ENCODE measurements at regions not wholly inside any gene's neighbourhood (a gene's known extent, or its start where the extent isn't known, plus 50 kb on each side); places are given as distances from the start of the nearest gene placed in this dataset.

DNA sequence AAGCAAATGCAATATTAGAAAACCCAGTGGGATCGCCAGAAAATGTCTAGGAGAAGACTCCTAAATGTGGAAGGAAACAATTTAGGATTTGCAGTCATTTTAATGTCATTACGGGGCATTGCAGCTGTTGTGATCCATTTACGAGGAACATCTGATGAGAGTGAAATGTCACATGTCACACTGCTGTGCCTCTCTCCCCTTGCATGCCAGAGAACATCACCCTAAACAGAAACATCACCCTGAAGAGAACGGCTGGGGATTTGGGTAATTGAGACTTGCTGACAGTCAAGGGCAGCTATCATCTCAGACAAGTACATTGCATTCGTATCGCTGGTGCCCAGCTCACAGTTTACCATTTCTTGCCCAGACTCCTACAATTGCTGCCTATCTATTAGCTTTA, 785.7 kb upstream of the POM121L12 start:
- Histone ChIP-seq H4K8ac (ENCODE audit: low read depth in 2 of 2, low read length in 2 of 2) (no peak overlapping the region), H4K20me1 (ENCODE audit: insufficient read depth, low read length) (no peaks in the 10 kb centered on the region), H2AK5ac (ENCODE audit: low read depth, low read length) (no peak overlapping the region), H3K18ac (ENCODE audit: low read depth, low read length) (no peak overlapping the region), H3K4me2 (ENCODE audit: low read depth, low read length) (no peak overlapping the region), H3K36me3 (ENCODE audit: control insufficient read depth, insufficient read depth, low read length) (no peaks in the 10 kb centered on the region), H2BK5ac (ENCODE audit: low read depth, low read length, poor library complexity, severe bottlenecking) (no peak overlapping the region), H3K79me1 (ENCODE audit: low read depth in 1 of 2, low read length in 2 of 2) (no peaks in the 10 kb centered on the region), H3K9me3 (ENCODE audit: control insufficient read depth, insufficient read depth, low read length) (peaks cover 11% of the 10 kb centered on the region), H3K4me1 (ENCODE audit: control insufficient read depth, insufficient read depth, low read length) (no peaks in the 10 kb centered on the region), H2BK15ac (ENCODE audit: low read depth, low read length) (no peak overlapping the region), H3K27me3 (ENCODE audit: control insufficient read depth, insufficient read depth, low read length) (no peaks in the 10 kb centered on the region), H2AFZ (replicated peaks; ENCODE audit: low read length, poor library complexity) (no peak overlapping the region), H3K4me3 (ENCODE audit: insufficient read depth, low read depth, low read length) (no peak overlapping the region), H4K91ac (ENCODE audit: insufficient read depth, low read depth, low read length) (no peak overlapping the region), H4K5ac (ENCODE audit: low read depth, low read length) (no peak overlapping the region), H3K23ac (ENCODE audit: low read depth, low read length) (no peak overlapping the region), H3K9ac (ENCODE audit: low read depth, low read length) (no peak overlapping the region), H2AK9ac (replicated peaks; ENCODE audit: low read depth, low read length, poor library complexity) (no peak overlapping the region), H2BK20ac (ENCODE audit: low read depth, low read length) (no peak overlapping the region), H3K27ac (ENCODE audit: insufficient read depth, low read length) (no peak overlapping the region), H3K14ac (replicated peaks; ENCODE audit: low read depth, low read length) (no peak overlapping the region), H3K9me1 (ENCODE audit: insufficient read depth, low read length) (no peaks in the 10 kb centered on the region), H2BK120ac (ENCODE audit: low read depth, low read length) (no peak overlapping the region), H3K56ac (ENCODE audit: extremely low read depth, insufficient read depth, low read length) (no peak overlapping the region), H3K4ac (ENCODE audit: low read depth, low read length) (no peak overlapping the region)
- BruUV-seq (replicated peaks): no TSS peak
- TF ChIP-seq RAD21 (IDR thresholded peaks at IDR 0.05; ENCODE audit: low read length): no peak
- no peak for TF ChIP-seq RCOR1 (IDR thresholded peaks at IDR 0.05; ENCODE audit: insufficient replicate concordance, low read length)
- no peak for TF ChIP-seq BHLHE40 (IDR thresholded peaks at IDR 0.05; ENCODE audit: low read depth, low read length)
- TF ChIP-seq, protein P1, sequence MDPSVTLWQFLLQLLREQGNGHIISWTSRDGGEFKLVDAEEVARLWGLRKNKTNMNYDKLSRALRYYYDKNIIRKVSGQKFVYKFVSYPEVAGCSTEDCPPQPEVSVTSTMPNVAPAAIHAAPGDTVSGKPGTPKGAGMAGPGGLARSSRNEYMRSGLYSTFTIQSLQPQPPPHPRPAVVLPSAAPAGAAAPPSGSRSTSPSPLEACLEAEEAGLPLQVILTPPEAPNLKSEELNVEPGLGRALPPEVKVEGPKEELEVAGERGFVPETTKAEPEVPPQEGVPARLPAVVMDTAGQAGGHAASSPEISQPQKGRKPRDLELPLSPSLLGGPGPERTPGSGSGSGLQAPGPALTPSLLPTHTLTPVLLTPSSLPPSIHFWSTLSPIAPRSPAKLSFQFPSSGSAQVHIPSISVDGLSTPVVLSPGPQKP (IDR thresholded peaks at IDR 0.05; ENCODE audit: borderline replicate concordance, low read depth, low read length): no peak
- TF ChIP-seq MXI1 (IDR thresholded peaks at IDR 0.05; ENCODE audit: borderline replicate concordance, low read depth, low read length): no peak
- TF ChIP-seq CHD1 (IDR thresholded peaks at IDR 0.05; ENCODE audit: low read depth, low read length): no peak
- TF ChIP-seq, protein P2, sequence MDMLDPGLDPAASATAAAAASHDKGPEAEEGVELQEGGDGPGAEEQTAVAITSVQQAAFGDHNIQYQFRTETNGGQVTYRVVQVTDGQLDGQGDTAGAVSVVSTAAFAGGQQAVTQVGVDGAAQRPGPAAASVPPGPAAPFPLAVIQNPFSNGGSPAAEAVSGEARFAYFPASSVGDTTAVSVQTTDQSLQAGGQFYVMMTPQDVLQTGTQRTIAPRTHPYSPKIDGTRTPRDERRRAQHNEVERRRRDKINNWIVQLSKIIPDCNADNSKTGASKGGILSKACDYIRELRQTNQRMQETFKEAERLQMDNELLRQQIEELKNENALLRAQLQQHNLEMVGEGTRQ (IDR thresholded peaks at IDR 0.05; ENCODE audit: low read depth, low read length): no peak
- no peak for TF ChIP-seq NFE2L2 (IDR thresholded peaks at IDR 0.05; ENCODE audit: low read depth, low read length)
- TF ChIP-seq RFX5 (IDR thresholded peaks at IDR 0.05; ENCODE audit: low read depth, low read length): no peak
- TF ChIP-seq MAZ (IDR thresholded peaks at IDR 0.05; ENCODE audit: borderline replicate concordance, low read depth, low read length): no peak
- no peak for TF ChIP-seq FOS (IDR thresholded peaks at IDR 0.05; ENCODE audit: low read depth, low read length)
- TF ChIP-seq CEBPB (IDR thresholded peaks at IDR 0.05; ENCODE audit: low read depth, low read length): no peak
- no peak for TF ChIP-seq MAFK (IDR thresholded peaks at IDR 0.05; ENCODE audit: low read depth, low read length)
- no peak for TF ChIP-seq SMC3 (IDR thresholded peaks at IDR 0.05; ENCODE audit: low read depth, low read length)
- intact Hi-C loops (cut with micrococcal nuclease) (no loop called here), dilution Hi-C loops (cut with HindIII; ENCODE audit: low sequenced_read_pairs, unreplicated experiment) (no loop called here), in situ Hi-C loops (cut with MboI; ENCODE audit: low sequenced_read_pairs) (no loop called here)
- no CpG with 5 or more reads among the region's 6 CpGs for WGBS, 2 experiments (ENCODE audit: extremely low coverage in 2 of 2, insufficient read length in 1 of 2)
- DNase-seq (no peak), ATAC-seq (ENCODE audit: low read depth) (no peak)
- POLR2A ChIA-PET (ENCODE audit: unreplicated experiment): no interaction called here
- CTCF ChIA-PET: no interaction called here
